ENCODE measurements at regions not wholly inside any gene's neighbourhood (a gene's known extent, or its start where the extent isn't known, plus 50 kb on each side); places are given as distances from the start of the nearest gene placed in this dataset.

DNA sequence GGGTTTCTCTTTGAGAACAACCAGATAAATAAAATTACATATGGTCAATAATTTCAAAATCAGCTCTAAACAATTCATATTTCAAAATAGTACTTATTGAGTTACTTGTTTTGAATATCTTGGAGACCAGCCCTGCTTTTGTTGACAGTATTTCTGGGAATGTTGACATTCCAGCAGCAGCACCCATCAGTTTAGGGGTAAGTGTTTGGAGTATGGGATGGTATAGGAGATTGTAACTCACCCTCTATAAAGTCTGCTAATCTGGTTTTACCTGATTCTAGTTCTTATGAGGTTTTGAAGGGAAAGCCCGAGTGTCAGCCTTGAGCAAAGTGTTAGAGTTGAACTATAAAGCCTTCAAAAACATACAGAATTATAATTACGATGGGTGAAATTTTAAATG is 139.2 kb upstream of the ANKRD50 start:
- H3K4me2 ChIP-seq (ENCODE audit: insufficient read depth, low read length): no peak overlapping the region
- H3K9me1 ChIP-seq (replicated peaks; ENCODE audit: control insufficient read depth, extremely low read depth, insufficient read depth, low read length): no peaks in the 10 kb centered on the region
- H4K20me1 ChIP-seq (replicated peaks; ENCODE audit: control insufficient read depth, extremely low read depth, insufficient read depth, low read length): no peaks in the 10 kb centered on the region
- intact Hi-C loops (cut with micrococcal nuclease): no loop called here
- H3K9ac ChIP-seq (replicated peaks; ENCODE audit: extremely low read depth, insufficient read depth, low read length): no peak overlapping the region
- DNase-seq (ENCODE audit: low read depth, low spot score) (no peak), FAIRE-seq (no peak)
- H3K36me3 ChIP-seq (ENCODE audit: control insufficient read depth in 2 of 2, extremely low read depth in 1 of 2, insufficient read depth in 2 of 2, low read length in 2 of 2): no peaks in the 10 kb centered on the region
- CTCF ChIA-PET: interaction anchor here (0.6 kb wide), 1 partner anchor 59 kb away, joined by 3 read pairs; no protein-coding TSS in a partner anchor
- no peak overlapping the region for H3K4me3 ChIP-seq (replicated peaks in 1 of 3; ENCODE audit: insufficient read depth in 1 of 3, low read depth in 1 of 3, low read length in 3 of 3)
- no peaks in the 10 kb centered on the region for H3K4me1 ChIP-seq (ENCODE audit: control insufficient read depth, extremely low read depth, insufficient read depth, low read length)
- TF ChIP-seq EZH2 (IDR thresholded peaks at IDR 0.05; ENCODE audit: borderline replicate concordance, low read depth, low read length, severe bottlenecking) (no peak), FOS (IDR thresholded peaks at IDR 0.05; ENCODE audit: borderline replicate concordance, insufficient read depth, low read length) (no peak), MYC (IDR thresholded peaks at IDR 0.05; ENCODE audit: low read depth, low read length) (no peak), POLR2AphosphoS5 (IDR thresholded peaks at IDR 0.05; ENCODE audit: insufficient read depth, low read depth, low read length) (no peak), POLR2A (IDR thresholded peaks at IDR 0.05; ENCODE audit: low read depth, low read length) (no peak), GATA2 (IDR thresholded peaks at IDR 0.05; ENCODE audit: insufficient read depth, insufficient read length, low read depth, low read length) (no peak), JUN (IDR thresholded peaks at IDR 0.05; ENCODE audit: borderline replicate concordance, insufficient read depth, insufficient read length, low read depth) (no peak)
- TF ChIP-seq, protein P1, sequence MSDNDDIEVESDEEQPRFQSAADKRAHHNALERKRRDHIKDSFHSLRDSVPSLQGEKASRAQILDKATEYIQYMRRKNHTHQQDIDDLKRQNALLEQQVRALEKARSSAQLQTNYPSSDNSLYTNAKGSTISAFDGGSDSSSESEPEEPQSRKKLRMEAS (IDR thresholded peaks at IDR 0.05; ENCODE audit: insufficient read depth, insufficient read length): no peak
- TF ChIP-seq, protein P2, sequence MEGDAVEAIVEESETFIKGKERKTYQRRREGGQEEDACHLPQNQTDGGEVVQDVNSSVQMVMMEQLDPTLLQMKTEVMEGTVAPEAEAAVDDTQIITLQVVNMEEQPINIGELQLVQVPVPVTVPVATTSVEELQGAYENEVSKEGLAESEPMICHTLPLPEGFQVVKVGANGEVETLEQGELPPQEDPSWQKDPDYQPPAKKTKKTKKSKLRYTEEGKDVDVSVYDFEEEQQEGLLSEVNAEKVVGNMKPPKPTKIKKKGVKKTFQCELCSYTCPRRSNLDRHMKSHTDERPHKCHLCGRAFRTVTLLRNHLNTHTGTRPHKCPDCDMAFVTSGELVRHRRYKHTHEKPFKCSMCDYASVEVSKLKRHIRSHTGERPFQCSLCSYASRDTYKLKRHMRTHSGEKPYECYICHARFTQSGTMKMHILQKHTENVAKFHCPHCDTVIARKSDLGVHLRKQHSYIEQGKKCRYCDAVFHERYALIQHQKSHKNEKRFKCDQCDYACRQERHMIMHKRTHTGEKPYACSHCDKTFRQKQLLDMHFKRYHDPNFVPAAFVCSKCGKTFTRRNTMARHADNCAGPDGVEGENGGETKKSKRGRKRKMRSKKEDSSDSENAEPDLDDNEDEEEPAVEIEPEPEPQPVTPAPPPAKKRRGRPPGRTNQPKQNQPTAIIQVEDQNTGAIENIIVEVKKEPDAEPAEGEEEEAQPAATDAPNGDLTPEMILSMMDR (IDR thresholded peaks at IDR 0.05; ENCODE audit: extremely low read depth in 1 of 2, insufficient read depth in 1 of 2, low read depth in 1 of 2, low read length in 2 of 2): no peak
- H3K27ac ChIP-seq (ENCODE audit: insufficient read depth, low read depth, low read length): no peak overlapping the region
- H3K9me3 ChIP-seq (replicated peaks; ENCODE audit: control insufficient read depth, insufficient read depth, low read length): no peaks in the 10 kb centered on the region
- no TSS peak for BruUV-seq (replicated peaks)
- H3K79me2 ChIP-seq (ENCODE audit: control insufficient read depth, insufficient read depth, low read length): no peaks in the 10 kb centered on the region
- no peaks in the 10 kb centered on the region for H3K27me3 ChIP-seq (ENCODE audit: control insufficient read depth in 2 of 2, insufficient read depth in 2 of 2, low read length in 2 of 2)
- no peak overlapping the region for H2AFZ ChIP-seq (ENCODE audit: low read depth, low read length)
- dilution Hi-C loops (cut with MboI; ENCODE audit: extremely low pct_ligation_motif_present, low sequenced_read_pairs): no loop called here
- POLR2A ChIA-PET: no interaction called here
